B cell (primary cell): ENCODE measurements at regions not wholly inside any gene's neighbourhood (a gene's known extent, or its start where the extent isn't known, plus 50 kb on each side); places are given as distances from the start of the nearest gene placed in this dataset.

ENCODE experiments used
- ATAC-seq: fragments of 200-7000 bp; cut with Tn5 transposase; one replicate; pipeline ENCODE4 v1.10.0; 2021; ENCODE audit warnings: low read depth, mild to moderate bottlenecking, moderate number of reproducible peaks, moderate library complexity
- CTCF ChIA-PET: fragments of 350-600 bp; sonication (Branson Sonifier 250); formaldehyde crosslinking; loops from one replicate; lab custom pipeline; 2021; ENCODE audit warnings: antibody characterized with exemption, inconsistent platforms; lab: Charles Lee
- POLR2A ChIA-PET: fragments of 350-600 bp; sonication (Branson Sonifier 250); formaldehyde crosslinking; loops from one replicate; lab custom pipeline; 2021; ENCODE audit warnings: antibody characterized with exemption; lab: Charles Lee
- DNase-seq: peaks from one replicate; pipeline ENCODE4 v3.0.0; 2013
- H2AFZ ChIP-seq: 2 replicates; pipeline ENCODE4 v1.6.1; 2012; ENCODE audit warnings: mild to moderate bottlenecking, low read depth, low read length; ENCODE audit not compliant: insufficient read depth, poor library complexity, severe bottlenecking
- H3K27ac ChIP-seq, 2 donors: 1 replicate in 1 of 2; 2 replicates in 1 of 2; pipeline ENCODE4 v1.5.1; 2012 to 2013; ENCODE audit warnings: low read length in 2 of 2, mild to moderate bottlenecking in 2 of 2, moderate library complexity in 1 of 2
- H3K27me3 ChIP-seq, 4 experiments: fragments of 200-600 bp in 1 of 4; sonication (generic) in 1 of 4; replicated peaks in 1 of 4; 1 replicate in 2 of 4; 2 replicates in 2 of 4; pipeline versions ENCODE4 v1.6.1 to v1.7.0; 2013 to 2016; ENCODE audit warnings: low read length in 3 of 4, mild to moderate bottlenecking in 2 of 4, mixed read lengths in 1 of 4, moderate library complexity in 1 of 4; ENCODE audit not compliant: insufficient read depth in 4 of 4, control insufficient read depth in 3 of 4; ENCODE audit errors: control extremely low read depth in 1 of 4
- H3K36me3 ChIP-seq, 2 experiments: replicated peaks in 1 of 2; 1 replicate in 1 of 2; 2 replicates in 1 of 2; pipeline versions ENCODE4 v1.6.1 to v1.7.1; 2013; ENCODE audit warnings: low read length in 1 of 2; ENCODE audit not compliant: insufficient read depth in 2 of 2, control insufficient read depth in 1 of 2; ENCODE audit errors: control extremely low read depth in 1 of 2, extremely low read depth in 1 of 2
- H3K4me1 ChIP-seq, 2 donors: fragments of 200-600 bp in 1 of 2; sonication (generic) in 1 of 2; 1 replicate in 1 of 2; 2 replicates in 1 of 2; pipeline versions ENCODE4 v1.5.1 to v1.6.1; 2013 to 2017; ENCODE audit warnings: low read length in 2 of 2; ENCODE audit not compliant: control insufficient read depth in 2 of 2, insufficient read depth in 2 of 2
- H3K4me2 ChIP-seq: replicated peaks from 2 replicates; pipeline ENCODE3; 2012; ENCODE audit warnings: mild to moderate bottlenecking, low read depth, low read length; ENCODE audit not compliant: poor library complexity, severe bottlenecking
- H3K4me3 ChIP-seq, 5 experiments: fragments of 200-600 bp in 1 of 5; sonication (generic) in 1 of 5; 1 replicate in 3 of 5; 2 replicates in 2 of 5; pipeline versions ENCODE4 v1.5.1 to v1.7.0; 2011 to 2016; ENCODE audit warnings: low read length in 4 of 5, mild to moderate bottlenecking in 4 of 5, low read depth in 2 of 5, control low read depth in 1 of 5, moderate library complexity in 1 of 5; ENCODE audit not compliant: insufficient read depth in 1 of 5; ENCODE audit errors: control extremely low read depth in 1 of 5, extremely low read depth in 1 of 5
- H3K79me2 ChIP-seq: fragments of 200-600 bp; sonication (generic); one replicate; pipeline ENCODE4 v1.6.0; 2016; ENCODE audit warnings: low read length; ENCODE audit not compliant: control insufficient read depth, insufficient read depth
- H3K9ac ChIP-seq: fragments of 200-600 bp; sonication (generic); 2 replicates; pipeline ENCODE4 v1.6.1; 2017; ENCODE audit warnings: mild to moderate bottlenecking, low read length, moderate library complexity
- H3K9me3 ChIP-seq, 3 donors: one replicate each; pipeline versions ENCODE4 v1.6.1 to v1.7.1; 2013; ENCODE audit warnings: low read length in 2 of 3; ENCODE audit not compliant: control insufficient read depth in 2 of 3, insufficient read depth in 1 of 3; ENCODE audit errors: control extremely low read depth in 1 of 3
- H4K20me1 ChIP-seq: 2 replicates; pipeline ENCODE4 v1.6.0; 2012; ENCODE audit warnings: mild to moderate bottlenecking, low read length; ENCODE audit not compliant: insufficient read depth, control insufficient read depth, poor library complexity, severe bottlenecking
- H3K27ac Mint-ChIP-seq: one replicate; pipeline ENCODE4 v1.8.0; 2021; ENCODE audit warnings: mixed read lengths
- H3K27me3 Mint-ChIP-seq: one replicate; pipeline ENCODE4 v1.8.0; 2021; ENCODE audit warnings: mixed read lengths
- H3K4me1 Mint-ChIP-seq: one replicate; pipeline ENCODE4 v1.8.0; 2021; ENCODE audit warnings: mixed read lengths
- H3K4me3 Mint-ChIP-seq: one replicate; pipeline ENCODE4 v1.8.0; 2021; ENCODE audit warnings: mixed read lengths
- H3K9me3 Mint-ChIP-seq: one replicate; pipeline ENCODE4 v1.8.0; 2022; ENCODE audit warnings: mixed read lengths; ENCODE audit not compliant: insufficient read depth
- EZH2 ChIP-seq: IDR thresholded peaks from 2 replicates; pipeline ENCODE4 v1.6.1; 2012; ENCODE audit warnings: borderline replicate concordance, low read depth, mild to moderate bottlenecking, moderate library complexity, low read length; ENCODE audit not compliant: insufficient read depth, poor library complexity, severe bottlenecking
- WGBS: methylation state at CpG from one replicate; pipeline ENCODE4 v1.1.5; 2013; ENCODE audit warnings: missing lambda C conversion rate; ENCODE audit not compliant: insufficient coverage; 5-methylcytosine and 5-hydroxymethylcytosine counted together
- intact Hi-C: fragments of 100-400 bp; cut with micrococcal nuclease; formaldehyde crosslinking; loops from one replicate; pipeline ENCODE4 v1.10.0; 2022
- TF ChIP-seq, protein P1 (sequence below): fragments of 200-600 bp; IDR thresholded peaks from one replicate; pipeline ENCODE4 v1.8.0; 2022; ENCODE audit warnings: antibody characterized with exemption, mild to moderate bottlenecking

GRCh38 chr2:234865040-234865439, 86.8 kb upstream of the SH3BP4 start:
- Mint-ChIP-seq H3K27me3 (peaks cover 1% of the 10 kb centered on the region), H3K4me1 (no peaks in the 10 kb centered on the region), H3K4me3 (no peak overlapping the region), H3K27ac (no peak overlapping the region), H3K9me3 (peaks cover 8% of the 10 kb centered on the region)
- Histone ChIP-seq H3K9ac (no peak overlapping the region), H3K36me3 (no peaks in the 10 kb centered on the region), H3K27me3 (no peaks in the 10 kb centered on the region), H3K4me1 (no peaks in the 10 kb centered on the region), H3K9me3 (peaks cover 2 to 15% (median 3%) of the 10 kb centered on the region in 3 donors), H3K27ac (no peak overlapping the region), H3K79me2 (no peaks in the 10 kb centered on the region), H4K20me1 (no peaks in the 10 kb centered on the region), H3K4me3 (no peak overlapping the region), H2AFZ (no peak overlapping the region), H3K4me2 (no peak overlapping the region)
- DNase-seq (no peak), ATAC-seq (no peak)
- ChIA-PET POLR2A (no interaction called here), CTCF (no interaction called here)
- TF ChIP-seq EZH2, result no peak
- intact Hi-C loops, result no loop called here
- WGBS, result 86% methylated on average over 4 of the region's 5 CpGs

- WGBS, result 91% methylated on average over 4 of the region's 5 CpGs
- CTCF ChIA-PET, result no interaction called here
- H3K79me2 ChIP-seq, result no peaks in the 10 kb centered on the region
- TF ChIP-seq, protein P1, sequence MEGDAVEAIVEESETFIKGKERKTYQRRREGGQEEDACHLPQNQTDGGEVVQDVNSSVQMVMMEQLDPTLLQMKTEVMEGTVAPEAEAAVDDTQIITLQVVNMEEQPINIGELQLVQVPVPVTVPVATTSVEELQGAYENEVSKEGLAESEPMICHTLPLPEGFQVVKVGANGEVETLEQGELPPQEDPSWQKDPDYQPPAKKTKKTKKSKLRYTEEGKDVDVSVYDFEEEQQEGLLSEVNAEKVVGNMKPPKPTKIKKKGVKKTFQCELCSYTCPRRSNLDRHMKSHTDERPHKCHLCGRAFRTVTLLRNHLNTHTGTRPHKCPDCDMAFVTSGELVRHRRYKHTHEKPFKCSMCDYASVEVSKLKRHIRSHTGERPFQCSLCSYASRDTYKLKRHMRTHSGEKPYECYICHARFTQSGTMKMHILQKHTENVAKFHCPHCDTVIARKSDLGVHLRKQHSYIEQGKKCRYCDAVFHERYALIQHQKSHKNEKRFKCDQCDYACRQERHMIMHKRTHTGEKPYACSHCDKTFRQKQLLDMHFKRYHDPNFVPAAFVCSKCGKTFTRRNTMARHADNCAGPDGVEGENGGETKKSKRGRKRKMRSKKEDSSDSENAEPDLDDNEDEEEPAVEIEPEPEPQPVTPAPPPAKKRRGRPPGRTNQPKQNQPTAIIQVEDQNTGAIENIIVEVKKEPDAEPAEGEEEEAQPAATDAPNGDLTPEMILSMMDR, result no peak
- TF ChIP-seq EZH2, result no peak
- no peak overlapping the region for H2AFZ ChIP-seq
- Mint-ChIP-seq H3K4me1 (no peaks in the 10 kb centered on the region), H3K9me3 (peaks cover 8% of the 10 kb centered on the region), H3K27ac (no peak overlapping the region), H3K4me3 (no peak overlapping the region), H3K27me3 (no peaks in the 10 kb centered on the region)
- DNase-seq (no peak), ATAC-seq (no peak)
- H3K9ac ChIP-seq, result no peak overlapping the region
- no peaks in the 10 kb centered on the region for H3K27me3 ChIP-seq
- POLR2A ChIA-PET, result no interaction called here
- no peaks in the 10 kb centered on the region for H3K36me3 ChIP-seq
- intact Hi-C loops, result no loop called here
- no peak overlapping the region for H3K4me2 ChIP-seq
- H3K27ac ChIP-seq, result no peak overlapping the region
- peaks cover 2 to 15% (median 3%) of the 10 kb centered on the region in 3 donors for H3K9me3 ChIP-seq
- H3K4me3 ChIP-seq, result no peak overlapping the region
- no peaks in the 10 kb centered on the region for H3K4me1 ChIP-seq
- H4K20me1 ChIP-seq, result no peaks in the 10 kb centered on the region
Measured at GRCh38 chr2:234864506-234864905, 87.3 kb upstream of the SH3BP4 start.
